HG02678 (cell line): ENCODE measurements at regions not wholly inside any gene's neighbourhood (a gene's known extent, or its start where the extent isn't known, plus 50 kb on each side); places are given as distances from the start of the nearest gene placed in this dataset.

Experiments
- ATAC-seq: cut with Tn5 transposase; IDR thresholded peaks from one replicate; pipeline ENCODE4 v1.9.1; 2021; ENCODE audit warnings: mild to moderate bottlenecking, moderate library complexity; ENCODE audit not compliant: unreplicated experiment

- no peak for ATAC-seq
Measured at GRCh38 chrX:42456176-42456700, 321.7 kb downstream of the PPP1R2C start.

GRCh38 chrX:42450228-42450627 is 327.7 kb downstream of the PPP1R2C start:
- no peak for ATAC-seq

GRCh38 chrX:42443267-42443666 is 334.7 kb downstream of the PPP1R2C start:
- peak; percentile 45 for ATAC-seq

- no peak for ATAC-seq
Measured at GRCh38 chrX:42442745-42443144, 335.2 kb downstream of the PPP1R2C start.

GRCh38 chrX:42437211-42437610 is 340.8 kb downstream of the PPP1R2C start:
- no peak for ATAC-seq

GRCh38 chrX:42434458-42435166 is 343.4 kb downstream of the PPP1R2C start:
- no peak for ATAC-seq

GRCh38 chrX:42432552-42432951 is 345.4 kb downstream of the PPP1R2C start:
- no peak for ATAC-seq

- no peak for ATAC-seq
Measured at GRCh38 chrX:42422961-42423360, 355.0 kb downstream of the PPP1R2C start.

- no peak for ATAC-seq
Measured at GRCh38 chrX:42420426-42420825, 357.5 kb downstream of the PPP1R2C start.

- no peak for ATAC-seq
Measured at GRCh38 chrX:42415636-42416035, 362.3 kb downstream of the PPP1R2C start.

- no peak for ATAC-seq
Measured at GRCh38 chrX:42414057-42414456, 363.9 kb downstream of the PPP1R2C start.

- no peak for ATAC-seq
Measured at GRCh38 chrX:42399632-42400024, 378.3 kb downstream of the PPP1R2C start.

- ATAC-seq = no peak
Measured at GRCh38 chrX:42398967-42399631, 378.9 kb downstream of the PPP1R2C start.

GRCh38 chrX:42396136-42396535 is 381.8 kb downstream of the PPP1R2C start:
- ATAC-seq = no peak

GRCh38 chrX:42392846-42393245 is 385.1 kb downstream of the PPP1R2C start:
- ATAC-seq = no peak

GRCh38 chrX:42386681-42387080 is 391.3 kb downstream of the PPP1R2C start:
- ATAC-seq = no peak

- no peak for ATAC-seq
Measured at GRCh38 chrX:42385730-42386129, 392.2 kb downstream of the PPP1R2C start.

GRCh38 chrX:42384956-42385355 is 393.0 kb downstream of the PPP1R2C start:
- no peak for ATAC-seq

GRCh38 chrX:42378857-42379256 is 399.1 kb downstream of the PPP1R2C start:
- no peak for ATAC-seq

GRCh38 chrX:42375086-42375485 is 402.9 kb downstream of the PPP1R2C start:
- ATAC-seq = no peak

- ATAC-seq = no peak
Measured at GRCh38 chrX:42366181-42366580, 411.8 kb downstream of the PPP1R2C start.

GRCh38 chrX:42362219-42362618 is 415.7 kb downstream of the PPP1R2C start:
- no peak for ATAC-seq
